K562 (cell line): ENCODE measurements at regions not wholly inside any gene's neighbourhood (a gene's known extent, or its start where the extent isn't known, plus 50 kb on each side); places are given as distances from the start of the nearest gene placed in this dataset.

Experiments used
- PRDM10 ChIP-seq: fragments of 450-650 bp; IDR thresholded peaks from 2 replicates; pipeline ENCODE4 v1.6.1; 2018; ENCODE audit not compliant: partially characterized antibody
- TF ChIP-seq, protein P1 (sequence below): IDR thresholded peaks from 2 replicates; pipeline ENCODE4 v1.6.1; 2011; ENCODE audit warnings: borderline replicate concordance, low read depth, mild to moderate bottlenecking, moderate library complexity, low read length; ENCODE audit not compliant: insufficient read depth, poor library complexity, severe bottlenecking

DNA sequence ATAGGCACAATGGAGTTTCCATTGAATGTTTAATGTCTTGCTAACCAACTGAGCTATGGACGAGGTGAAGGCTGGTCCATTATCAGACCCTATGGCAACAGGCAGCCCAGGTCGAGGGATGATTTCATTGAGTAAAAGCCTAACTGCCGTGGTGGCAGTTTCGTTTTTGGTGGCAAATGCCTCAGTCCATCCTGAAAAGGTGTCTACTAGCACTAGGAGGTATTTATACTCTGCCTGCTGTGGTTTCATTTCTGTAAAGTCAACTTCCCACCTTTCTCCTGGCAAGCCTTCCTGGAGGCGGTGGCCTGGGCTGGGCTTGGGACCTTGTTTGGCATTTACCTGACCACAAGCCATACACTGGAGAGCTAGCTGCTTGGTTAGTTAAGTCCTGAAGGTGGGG lies 75.8 kb downstream of the PRR15 start:
- TF ChIP-seq, protein P1, sequence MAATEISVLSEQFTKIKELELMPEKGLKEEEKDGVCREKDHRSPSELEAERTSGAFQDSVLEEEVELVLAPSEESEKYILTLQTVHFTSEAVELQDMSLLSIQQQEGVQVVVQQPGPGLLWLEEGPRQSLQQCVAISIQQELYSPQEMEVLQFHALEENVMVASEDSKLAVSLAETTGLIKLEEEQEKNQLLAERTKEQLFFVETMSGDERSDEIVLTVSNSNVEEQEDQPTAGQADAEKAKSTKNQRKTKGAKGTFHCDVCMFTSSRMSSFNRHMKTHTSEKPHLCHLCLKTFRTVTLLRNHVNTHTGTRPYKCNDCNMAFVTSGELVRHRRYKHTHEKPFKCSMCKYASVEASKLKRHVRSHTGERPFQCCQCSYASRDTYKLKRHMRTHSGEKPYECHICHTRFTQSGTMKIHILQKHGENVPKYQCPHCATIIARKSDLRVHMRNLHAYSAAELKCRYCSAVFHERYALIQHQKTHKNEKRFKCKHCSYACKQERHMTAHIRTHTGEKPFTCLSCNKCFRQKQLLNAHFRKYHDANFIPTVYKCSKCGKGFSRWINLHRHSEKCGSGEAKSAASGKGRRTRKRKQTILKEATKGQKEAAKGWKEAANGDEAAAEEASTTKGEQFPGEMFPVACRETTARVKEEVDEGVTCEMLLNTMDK, result no peak
- TF ChIP-seq PRDM10, result no peak
